Muscle layer of duodenum (tissue), 2 donors: ENCODE measurements at regions not wholly inside any gene's neighbourhood (a gene's known extent, or its start where the extent isn't known, plus 50 kb on each side); places are given as distances from the start of the nearest gene placed in this dataset.
"Not testable (repeated sequence)": the region's sequence is repeated elsewhere in the genome, so short reads cannot be mapped to it uniquely, and the experiment has no call there.

Experiments
- H3K27ac ChIP-seq: one replicate; pipeline ENCODE4 v1.7.0; 2013; ENCODE audit warnings: mild to moderate bottlenecking, low read length
- H3K27me3 ChIP-seq: one replicate; pipeline ENCODE4 v1.7.0; 2013; ENCODE audit warnings: low read depth, mild to moderate bottlenecking, control low read depth, low read length
- H3K36me3 ChIP-seq, 2 donors: one replicate each; pipeline ENCODE4 v1.7.0; 2013; ENCODE audit warnings: low read length in 2 of 2, control low read depth in 1 of 2, mild to moderate bottlenecking in 1 of 2; ENCODE audit not compliant: insufficient read depth in 2 of 2, control insufficient read depth in 1 of 2
- H3K4me1 ChIP-seq, 2 donors: one replicate each; pipeline ENCODE4 v1.7.0; 2013; ENCODE audit warnings: low read length in 2 of 2, mild to moderate bottlenecking in 2 of 2, control low read depth in 1 of 2, moderate library complexity in 1 of 2; ENCODE audit not compliant: insufficient read depth in 2 of 2, control insufficient read depth in 1 of 2
- H3K4me3 ChIP-seq, 2 donors: one replicate each; pipeline ENCODE4 v1.7.0; 2013; ENCODE audit warnings: low read length in 2 of 2, low read depth in 1 of 2, mild to moderate bottlenecking in 1 of 2
- H3K9me3 ChIP-seq, 2 donors: one replicate each; pipeline ENCODE4 v1.7.0; 2013; ENCODE audit warnings: low read length in 2 of 2, control low read depth in 1 of 2, mild to moderate bottlenecking in 1 of 2; ENCODE audit not compliant: control insufficient read depth in 1 of 2
- donor health status: healthy.

- Histone ChIP-seq H3K4me3 (no peak overlapping the region), H3K9me3 (no peaks in the 10 kb centered on the region), H3K27me3 (no peaks in the 10 kb centered on the region), H3K36me3 (no peaks in the 10 kb centered on the region), H3K27ac (no peak overlapping the region), H3K4me1 (no peaks in the 10 kb centered on the region)
These were observed 546.3 kb downstream of the MAGEB5 start for GRCh38 chrX:26762253-26762652.

DNA sequence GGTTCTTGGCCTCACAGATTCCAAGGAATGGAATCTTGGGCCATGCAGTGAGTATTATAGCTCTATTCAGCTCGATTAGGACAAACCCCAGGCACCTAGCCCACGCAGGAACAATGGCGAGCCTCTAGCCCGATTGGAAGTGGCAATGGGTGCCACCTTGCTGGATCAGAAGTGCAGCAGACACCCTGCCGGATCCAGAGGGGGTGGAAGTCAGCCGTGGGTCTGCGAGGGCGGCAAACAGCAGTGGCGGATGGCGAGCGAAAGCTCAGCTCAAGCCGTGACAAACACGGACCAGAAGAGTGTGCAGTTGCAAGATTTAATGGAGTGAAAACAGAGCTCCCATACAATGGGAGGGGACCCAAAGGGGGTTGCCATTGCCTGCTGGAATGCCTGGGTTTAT lies 539.8 kb downstream of the MAGEB5 start:
- H3K9me3 ChIP-seq, H3K4me3 ChIP-seq, H3K27me3 ChIP-seq, H3K4me1 ChIP-seq, H3K36me3 ChIP-seq, H3K27ac ChIP-seq: not testable (repeated sequence)

DNA sequence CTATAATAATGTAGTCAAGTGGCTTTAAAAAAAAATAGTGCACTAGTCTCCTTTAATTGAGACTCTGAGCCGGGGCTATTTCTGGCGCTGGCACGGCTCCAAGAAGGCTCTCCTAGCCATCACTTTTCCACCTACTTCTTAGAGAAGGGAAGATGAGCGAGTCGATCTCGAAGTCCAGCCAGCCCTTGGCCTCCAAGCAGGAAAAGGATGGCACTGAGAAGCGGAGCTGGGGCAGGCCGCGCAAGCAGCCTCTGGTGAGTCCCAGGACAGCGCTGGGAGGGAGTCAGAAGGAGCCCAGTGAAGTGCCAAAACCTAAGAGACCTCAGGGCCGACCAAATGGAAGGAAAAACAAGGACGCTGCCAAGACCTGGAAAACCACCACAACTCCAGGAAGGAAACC lies 531.9 kb downstream of the MAGEB5 start:
- Histone ChIP-seq H3K4me3 (no peak overlapping the region), H3K27me3 (no peaks in the 10 kb centered on the region), H3K27ac (no peak overlapping the region), H3K9me3 (no peaks in the 10 kb centered on the region), H3K4me1 (no peaks in the 10 kb centered on the region), H3K36me3 (no peaks in the 10 kb centered on the region)

DNA sequence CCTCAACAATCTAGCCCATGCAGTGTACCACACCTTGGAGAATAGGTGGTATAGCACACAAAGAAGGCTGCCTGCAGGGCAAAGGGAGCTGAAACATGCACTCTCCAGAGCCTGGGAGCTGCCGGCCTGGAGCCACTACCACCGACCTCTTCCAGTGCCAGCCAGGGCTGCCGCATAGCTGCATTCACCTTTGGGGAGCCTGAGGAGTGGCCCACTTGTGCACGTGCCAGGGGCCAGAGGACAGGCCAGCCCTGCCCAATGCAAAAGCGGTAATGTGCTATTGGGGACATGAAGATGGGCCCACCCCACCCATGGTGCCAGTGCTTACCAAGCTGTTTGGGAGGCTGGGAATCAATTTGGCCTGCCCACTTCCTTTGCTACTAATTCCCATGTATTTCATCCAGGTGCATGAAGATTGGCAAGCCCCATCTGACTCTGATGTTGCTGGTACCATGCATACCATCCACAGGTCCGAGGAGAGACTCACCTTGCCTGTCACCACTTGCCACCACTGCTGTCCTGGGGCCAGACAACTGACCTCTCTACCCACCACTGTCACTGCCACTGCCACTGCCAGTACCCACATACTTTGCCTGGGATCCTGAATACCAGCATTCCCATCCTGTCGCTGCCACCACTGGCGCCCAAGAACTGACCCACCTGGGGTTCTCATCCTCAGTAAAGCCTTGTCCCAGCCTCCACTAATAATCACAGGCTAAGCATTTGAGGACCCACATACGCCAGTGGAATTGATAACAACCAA lies 506.9 kb downstream of the MAGEB5 start:
- no peak overlapping the region for H3K27ac ChIP-seq
- no peaks in the 10 kb centered on the region for H3K4me1 ChIP-seq
- no peaks in the 10 kb centered on the region for H3K9me3 ChIP-seq
- H3K27me3 ChIP-seq, result no peaks in the 10 kb centered on the region
- H3K4me3 ChIP-seq, result no peak overlapping the region
- no peaks in the 10 kb centered on the region for H3K36me3 ChIP-seq

GRCh38 chrX:26672571-26672970 lies 456.6 kb downstream of the MAGEB5 start:
- no peaks in the 10 kb centered on the region for H3K36me3 ChIP-seq
- H3K9me3 ChIP-seq, result no peaks in the 10 kb centered on the region
- no peaks in the 10 kb centered on the region for H3K4me1 ChIP-seq
- no peak overlapping the region for H3K27ac ChIP-seq
- no peaks in the 10 kb centered on the region for H3K27me3 ChIP-seq
- no peak overlapping the region for H3K4me3 ChIP-seq

DNA sequence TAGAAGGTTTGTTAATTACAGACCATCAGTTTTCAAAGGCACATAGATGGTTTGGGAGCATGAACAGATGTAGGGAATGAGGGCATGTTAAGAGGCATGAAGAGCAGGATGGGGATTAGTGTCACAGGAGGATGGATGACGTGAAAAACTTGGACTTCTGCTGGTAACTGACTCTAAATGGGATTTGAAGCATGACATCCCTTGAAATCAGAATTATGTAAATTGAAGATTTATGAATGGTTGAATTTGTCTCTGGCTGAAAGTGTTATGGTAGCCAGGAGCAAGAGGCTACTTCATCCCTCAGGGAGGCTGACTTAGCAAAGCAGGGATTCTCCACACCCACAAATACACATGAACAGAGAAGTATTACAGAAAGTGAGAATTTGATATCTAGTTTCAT lies 454.6 kb downstream of the MAGEB5 start:
- no peaks in the 10 kb centered on the region for H3K9me3 ChIP-seq
- H3K27ac ChIP-seq, result no peak overlapping the region
- no peak overlapping the region for H3K4me3 ChIP-seq

DNA sequence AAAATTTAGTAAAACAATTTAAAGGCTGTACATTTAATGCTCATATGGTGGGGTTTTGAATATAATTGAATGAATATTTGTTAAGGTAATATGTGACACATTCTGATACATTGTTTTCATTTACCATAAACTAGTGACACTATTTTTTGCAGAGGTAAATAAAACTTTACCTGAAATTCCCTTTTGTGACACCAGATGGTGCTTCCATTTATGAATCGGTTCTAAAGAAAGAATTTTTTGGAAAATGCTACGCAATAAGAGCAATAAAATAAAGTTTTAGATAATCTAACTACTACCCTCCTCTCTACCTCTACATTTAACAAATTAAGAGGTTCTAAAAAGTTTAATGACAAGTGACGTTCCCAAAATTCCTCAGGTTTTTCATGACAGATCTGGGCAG lies 448.9 kb downstream of the MAGEB5 start:
- Histone ChIP-seq H3K27me3 (no peaks in the 10 kb centered on the region), H3K4me3 (no peak overlapping the region), H3K36me3 (no peaks in the 10 kb centered on the region), H3K4me1 (no peaks in the 10 kb centered on the region), H3K27ac (no peak overlapping the region), H3K9me3 (no peaks in the 10 kb centered on the region)

More for the DNA sequence above, 454.6 kb downstream of the MAGEB5 start:
- H3K27me3 ChIP-seq, result no peaks in the 10 kb centered on the region
- H3K4me1 ChIP-seq, result no peaks in the 10 kb centered on the region
- H3K36me3 ChIP-seq, result no peaks in the 10 kb centered on the region

- peak overlapping the region in 1 of 2 donors; percentile 45 for H3K4me3 ChIP-seq
- H3K36me3 ChIP-seq, result no peaks in the 10 kb centered on the region
- no peaks in the 10 kb centered on the region for H3K27me3 ChIP-seq
- peaks cover 0 to 27% of the 10 kb centered on the region in 2 donors for H3K9me3 ChIP-seq
- no peak overlapping the region for H3K27ac ChIP-seq
- no peaks in the 10 kb centered on the region for H3K4me1 ChIP-seq
These were observed 437.1 kb downstream of the MAGEB5 start for GRCh38 chrX:26653050-26653449.

GRCh38 chrX:26651755-26652154 lies 435.8 kb downstream of the MAGEB5 start:
- H3K27ac ChIP-seq, result no peak overlapping the region
- no peaks in the 10 kb centered on the region for H3K4me1 ChIP-seq
- H3K9me3 ChIP-seq, result peaks cover 0 to 30% of the 10 kb centered on the region in 2 donors
- H3K4me3 ChIP-seq, result no peak overlapping the region
- no peaks in the 10 kb centered on the region for H3K36me3 ChIP-seq
- no peaks in the 10 kb centered on the region for H3K27me3 ChIP-seq

DNA sequence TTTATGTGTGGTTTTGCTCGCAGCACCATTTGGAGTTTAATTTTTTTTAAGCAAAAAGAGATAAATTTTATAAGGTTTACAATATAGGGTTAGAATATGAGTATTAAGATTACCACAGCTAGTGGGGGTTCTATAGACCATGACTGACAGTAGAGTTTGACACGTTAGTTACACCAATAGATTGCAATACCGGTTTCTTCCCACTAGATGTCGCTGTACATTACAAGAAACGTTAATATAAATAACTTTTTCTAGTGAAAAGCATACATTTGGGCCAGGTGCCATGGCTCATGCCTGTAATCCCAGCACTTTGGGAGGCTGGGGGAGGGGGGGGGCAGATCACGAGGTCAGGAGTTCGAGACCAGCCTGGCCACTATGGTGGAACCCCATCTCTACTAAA lies 433.6 kb downstream of the MAGEB5 start:
- no peaks in the 10 kb centered on the region for H3K4me1 ChIP-seq
- H3K9me3 ChIP-seq, result peaks cover 0 to 29% of the 10 kb centered on the region in 2 donors
- H3K27ac ChIP-seq, result no peak overlapping the region

GRCh38 chrX:26631385-26631784 lies 415.4 kb downstream of the MAGEB5 start:
- no peaks in the 10 kb centered on the region for H3K4me1 ChIP-seq
- no peaks in the 10 kb centered on the region for H3K36me3 ChIP-seq
- H3K9me3 ChIP-seq, result peaks cover 0 to 3% of the 10 kb centered on the region in 2 donors
- no peaks in the 10 kb centered on the region for H3K27me3 ChIP-seq
- H3K27ac ChIP-seq, result no peak overlapping the region
- no peak overlapping the region for H3K4me3 ChIP-seq

More for the DNA sequence above, 433.6 kb downstream of the MAGEB5 start:
- no peak overlapping the region for H3K4me3 ChIP-seq
- no peaks in the 10 kb centered on the region for H3K36me3 ChIP-seq
- no peaks in the 10 kb centered on the region for H3K27me3 ChIP-seq

DNA sequence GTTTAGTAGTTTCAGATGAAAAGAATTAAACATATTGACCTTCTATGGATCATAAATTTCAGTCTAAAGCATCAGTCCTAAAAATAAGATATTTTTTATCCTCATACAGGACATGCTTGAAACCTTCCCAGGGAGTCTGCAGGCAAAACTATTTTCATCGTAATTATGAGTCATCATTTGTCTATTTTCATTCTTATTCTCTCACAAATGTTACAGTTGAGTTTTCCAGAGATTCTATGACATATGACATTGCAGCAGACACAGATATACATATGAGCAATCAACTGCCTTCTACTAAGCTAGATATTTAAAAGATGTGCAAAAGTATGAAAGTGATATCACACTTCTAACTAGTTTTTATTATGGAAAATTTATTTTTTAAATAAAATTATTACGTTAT lies 398.0 kb downstream of the MAGEB5 start:
- Histone ChIP-seq H3K4me1 (no peaks in the 10 kb centered on the region), H3K36me3 (no peaks in the 10 kb centered on the region), H3K27ac (no peak overlapping the region), H3K9me3 (no peaks in the 10 kb centered on the region), H3K27me3 (no peaks in the 10 kb centered on the region), H3K4me3 (no peak overlapping the region)
